ENCODE measurements at regions not wholly inside any gene's neighbourhood (a gene's known extent, or its start where the extent isn't known, plus 50 kb on each side); places are given as distances from the start of the nearest gene placed in this dataset.

DNA sequence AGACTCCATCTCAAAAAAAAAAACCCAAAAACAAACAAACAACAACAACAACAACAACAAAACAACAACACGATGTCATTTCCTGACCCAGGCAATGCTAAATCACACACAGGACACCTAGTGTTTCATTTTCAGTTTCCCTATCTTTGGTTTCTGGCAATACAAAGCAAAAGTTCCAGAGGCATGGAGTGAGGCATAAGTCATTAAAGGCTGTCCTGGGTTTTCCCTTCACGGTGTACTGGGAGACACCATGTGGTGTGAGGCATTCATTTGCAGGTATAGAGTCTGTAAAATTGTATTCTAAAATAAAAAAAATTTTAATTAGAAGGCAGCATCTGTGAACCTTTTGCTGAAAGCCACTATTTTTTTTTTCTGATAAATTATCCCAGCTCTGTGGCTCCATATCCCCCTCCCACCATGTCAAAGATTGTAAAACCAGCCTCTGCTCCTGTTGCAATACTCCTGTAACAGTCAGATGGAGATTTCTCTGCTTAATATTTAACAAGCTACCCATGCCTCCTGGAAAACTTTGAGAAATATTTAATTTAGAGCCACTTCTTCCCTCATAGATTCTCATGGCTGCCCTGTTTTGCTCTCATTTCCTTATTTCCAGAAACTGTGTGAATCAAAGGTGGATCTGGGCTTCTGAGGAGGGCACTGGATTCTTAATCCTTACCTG lies 324.6 kb downstream of the MCTP2 start:
- TF ChIP-seq, protein P1, sequence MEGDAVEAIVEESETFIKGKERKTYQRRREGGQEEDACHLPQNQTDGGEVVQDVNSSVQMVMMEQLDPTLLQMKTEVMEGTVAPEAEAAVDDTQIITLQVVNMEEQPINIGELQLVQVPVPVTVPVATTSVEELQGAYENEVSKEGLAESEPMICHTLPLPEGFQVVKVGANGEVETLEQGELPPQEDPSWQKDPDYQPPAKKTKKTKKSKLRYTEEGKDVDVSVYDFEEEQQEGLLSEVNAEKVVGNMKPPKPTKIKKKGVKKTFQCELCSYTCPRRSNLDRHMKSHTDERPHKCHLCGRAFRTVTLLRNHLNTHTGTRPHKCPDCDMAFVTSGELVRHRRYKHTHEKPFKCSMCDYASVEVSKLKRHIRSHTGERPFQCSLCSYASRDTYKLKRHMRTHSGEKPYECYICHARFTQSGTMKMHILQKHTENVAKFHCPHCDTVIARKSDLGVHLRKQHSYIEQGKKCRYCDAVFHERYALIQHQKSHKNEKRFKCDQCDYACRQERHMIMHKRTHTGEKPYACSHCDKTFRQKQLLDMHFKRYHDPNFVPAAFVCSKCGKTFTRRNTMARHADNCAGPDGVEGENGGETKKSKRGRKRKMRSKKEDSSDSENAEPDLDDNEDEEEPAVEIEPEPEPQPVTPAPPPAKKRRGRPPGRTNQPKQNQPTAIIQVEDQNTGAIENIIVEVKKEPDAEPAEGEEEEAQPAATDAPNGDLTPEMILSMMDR (IDR thresholded peaks at IDR 0.05; ENCODE audit: low read depth, low read length, poor library complexity, severe bottlenecking), result no peak
- TF ChIP-seq EZH2phosphoT487 (IDR thresholded peaks at IDR 0.05; ENCODE audit: borderline replicate concordance, low read length), result no peak

All from DOHH2 (cell line).